Mesodermal cell (in vitro differentiated cells): ENCODE measurements at regions not wholly inside any gene's neighbourhood (a gene's known extent, or its start where the extent isn't known, plus 50 kb on each side); places are given as distances from the start of the nearest gene placed in this dataset.

Experiments
- H3K27ac ChIP-seq: 2 replicates; pipeline ENCODE4 v1.7.0; 2013; ENCODE audit warnings: mild to moderate bottlenecking, low read depth, low read length, moderate library complexity; ENCODE audit not compliant: severe bottlenecking
- H3K36me3 ChIP-seq: 2 replicates; pipeline ENCODE4 v1.7.1; 2013; ENCODE audit warnings: mild to moderate bottlenecking, low read length, moderate library complexity; ENCODE audit not compliant: control insufficient read depth, insufficient read depth
- H3K4me1 ChIP-seq: one replicate; pipeline ENCODE4 v1.7.1; 2013; ENCODE audit warnings: mild to moderate bottlenecking, low read length; ENCODE audit not compliant: insufficient read depth, control insufficient read depth, poor library complexity, severe bottlenecking
- H3K4me3 ChIP-seq: 2 replicates; pipeline ENCODE4 v1.7.0; 2013; ENCODE audit warnings: low read length, control low read depth, mild to moderate bottlenecking; ENCODE audit not compliant: insufficient read depth, poor library complexity, severe bottlenecking; ENCODE audit errors: extremely low read depth
- H3K9me3 ChIP-seq: 2 replicates; pipeline ENCODE4 v1.7.1; 2013; ENCODE audit warnings: mild to moderate bottlenecking, low read length, moderate library complexity; ENCODE audit not compliant: control insufficient read depth
- WGBS, 2 experiments: methylation state at CpG; one replicate each; pipeline ENCODE4 v1.1.5; 2013; ENCODE audit warnings: missing lambda C conversion rate in 2 of 2; ENCODE audit not compliant: insufficient coverage in 2 of 2; 5-methylcytosine and 5-hydroxymethylcytosine counted together

- 100% methylated on average over 1 of the region's 1 CpG; no CpG with 5 or more reads in 1 of the 2 experiments for whole genome bisulfite sequencing, 2 experiments
- Histone ChIP-seq H3K9me3 (no peaks in the 10 kb centered on the region), H3K36me3 (no peaks in the 10 kb centered on the region)
Observed at GRCh38 chr2:59703796-59704195, 849.7 kb downstream of the BCL11A start.

DNA sequence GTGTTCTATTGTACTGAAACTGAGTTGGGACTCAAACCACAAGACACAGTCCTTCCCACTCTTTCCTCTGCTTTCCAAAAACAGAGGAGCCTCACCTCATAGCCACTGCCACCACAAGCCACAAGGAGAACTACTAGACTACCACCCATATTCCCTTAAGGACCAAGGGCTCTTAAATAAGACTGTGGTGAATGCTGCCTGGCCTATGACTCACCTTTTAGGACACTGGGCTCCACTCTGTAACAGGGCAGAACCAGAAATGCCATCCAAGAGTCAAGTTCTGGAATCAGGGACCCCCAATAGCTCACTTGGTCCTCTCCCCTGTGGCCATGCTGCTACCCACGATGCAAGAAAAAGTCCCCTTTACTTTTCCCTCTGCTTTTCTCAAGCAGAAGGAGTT lies 851.4 kb downstream of the BCL11A start:
- H3K4me1 ChIP-seq, result no peaks in the 10 kb centered on the region
- H3K36me3 ChIP-seq, result no peaks in the 10 kb centered on the region
- H3K4me3 ChIP-seq, result no peak overlapping the region
- no peaks in the 10 kb centered on the region for H3K9me3 ChIP-seq
- 80 to 91% methylated on average over 1 of the region's 1 CpG for WGBS, 2 experiments
- no peak overlapping the region for H3K27ac ChIP-seq

More at GRCh38 chr2:59703796-59704195, 849.7 kb downstream of the BCL11A start:
- Histone ChIP-seq H3K27ac (no peak overlapping the region), H3K4me3 (no peak overlapping the region), H3K4me1 (no peaks in the 10 kb centered on the region)

- Histone ChIP-seq H3K4me3 (no peak overlapping the region), H3K9me3 (no peaks in the 10 kb centered on the region), H3K4me1 (no peaks in the 10 kb centered on the region), H3K27ac (no peak overlapping the region), H3K36me3 (no peaks in the 10 kb centered on the region)
- 100% methylated on average over 3 of the region's 3 CpGs; no CpG with 5 or more reads in 1 of the 2 experiments for WGBS, 2 experiments
Observed at GRCh38 chr2:59701271-59701994, 852.0 kb downstream of the BCL11A start.

DNA sequence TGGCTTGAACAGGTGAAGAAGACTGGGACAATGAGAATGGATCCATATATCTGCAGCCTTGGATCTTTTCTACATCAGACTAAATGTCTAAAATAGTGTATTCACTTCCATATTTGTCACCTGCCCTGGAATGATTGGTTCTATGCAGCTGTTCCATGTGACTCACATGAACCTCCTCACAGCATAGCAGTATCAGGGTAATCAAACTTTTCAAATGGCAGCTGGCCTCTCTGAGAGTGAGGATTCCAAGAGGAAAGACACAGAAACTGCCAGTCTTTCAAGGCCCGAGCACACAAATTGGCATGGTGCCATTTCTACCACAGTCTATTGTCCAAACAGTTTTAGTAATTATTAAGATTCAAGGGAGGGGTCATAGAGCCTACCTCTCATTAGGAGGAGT lies 859.3 kb downstream of the BCL11A start:
- 83% methylated on average over 1 of the region's 1 CpG; no CpG with 5 or more reads in 1 of the 2 experiments for WGBS, 2 experiments
- H3K27ac ChIP-seq, result no peak overlapping the region
- no peaks in the 10 kb centered on the region for H3K9me3 ChIP-seq
- no peaks in the 10 kb centered on the region for H3K4me1 ChIP-seq
- H3K36me3 ChIP-seq, result no peaks in the 10 kb centered on the region
- no peak overlapping the region for H3K4me3 ChIP-seq

DNA sequence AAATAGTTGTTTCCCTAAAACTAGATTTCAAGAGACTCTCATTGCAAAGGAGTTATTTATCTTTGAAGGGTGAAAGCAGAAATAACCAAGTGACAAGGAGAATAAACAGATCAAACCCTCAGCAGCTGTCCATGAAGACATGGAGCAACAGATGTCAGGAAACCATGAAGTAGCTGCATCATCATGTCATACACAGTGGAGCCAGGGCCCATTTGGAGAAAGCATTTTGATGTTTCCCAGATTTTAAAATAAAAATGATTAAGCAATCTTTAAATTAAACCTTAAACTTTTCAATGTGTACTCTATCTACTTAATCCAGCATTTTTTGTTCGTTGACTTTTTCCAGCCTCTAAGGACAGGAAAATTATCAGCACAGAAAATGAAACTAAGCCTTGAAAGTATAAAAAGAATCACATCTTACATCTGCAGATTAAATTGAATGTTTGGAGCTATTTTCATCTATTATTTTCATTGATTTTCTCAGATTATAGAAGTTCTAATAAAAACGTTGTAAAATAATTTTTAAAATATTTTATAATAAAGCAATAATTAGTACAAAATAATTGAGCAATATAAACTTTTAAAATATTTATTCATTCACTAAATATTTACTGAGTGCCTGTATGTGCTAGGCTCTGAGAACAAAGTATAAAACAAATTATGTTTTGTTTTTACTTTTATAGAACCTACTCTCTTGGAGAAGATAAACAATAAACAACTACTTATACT lies 860.1 kb downstream of the BCL11A start:
- WGBS, 2 experiments, result no CpG with 5 or more reads among the region's 2 CpGs
- no peak overlapping the region for H3K4me3 ChIP-seq

GRCh38 chr2:59691518-59692190 lies 861.8 kb downstream of the BCL11A start:
- 71 to 100% methylated on average over 2 of the region's 3 CpGs for WGBS, 2 experiments

More for the DNA sequence above, 860.1 kb downstream of the BCL11A start:
- Histone ChIP-seq H3K27ac (no peak overlapping the region), H3K9me3 (no peaks in the 10 kb centered on the region), H3K36me3 (no peaks in the 10 kb centered on the region), H3K4me1 (no peaks in the 10 kb centered on the region)

DNA sequence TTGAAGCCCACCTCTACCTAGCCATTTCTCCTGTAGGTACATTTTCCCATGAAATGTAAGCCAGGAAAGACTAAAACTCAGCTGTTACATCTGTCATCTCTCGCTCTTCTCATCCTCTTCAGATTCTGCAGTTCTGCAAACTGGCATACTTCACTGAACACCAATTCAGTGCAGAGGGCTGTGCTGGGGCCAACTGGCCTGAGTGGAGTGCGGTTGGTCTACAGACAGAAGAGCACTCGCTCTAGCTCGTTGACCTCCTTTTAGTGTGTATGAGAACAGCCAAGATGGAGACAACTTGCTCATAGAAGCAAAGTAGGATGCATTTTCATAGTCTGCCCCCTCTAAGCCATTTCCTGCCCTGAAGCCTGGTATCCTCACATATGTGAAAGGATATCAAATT lies 862.6 kb downstream of the BCL11A start:
- no peaks in the 10 kb centered on the region for H3K36me3 ChIP-seq
- 85 to 100% methylated on average over 4 of the region's 4 CpGs for WGBS, 2 experiments
- H3K4me3 ChIP-seq, result no peak overlapping the region
- no peaks in the 10 kb centered on the region for H3K9me3 ChIP-seq
- H3K27ac ChIP-seq, result no peak overlapping the region
- no peaks in the 10 kb centered on the region for H3K4me1 ChIP-seq

More at GRCh38 chr2:59691518-59692190, 861.8 kb downstream of the BCL11A start:
- Histone ChIP-seq H3K4me1 (no peaks in the 10 kb centered on the region), H3K36me3 (no peaks in the 10 kb centered on the region), H3K27ac (no peak overlapping the region), H3K4me3 (no peak overlapping the region), H3K9me3 (no peaks in the 10 kb centered on the region)

GRCh38 chr2:59684771-59685166 lies 868.7 kb downstream of the BCL11A start:
- Histone ChIP-seq H3K27ac (no peak overlapping the region), H3K4me1 (no peaks in the 10 kb centered on the region), H3K36me3 (no peaks in the 10 kb centered on the region), H3K9me3 (no peaks in the 10 kb centered on the region), H3K4me3 (no peak overlapping the region)
- WGBS, 2 experiments, result 80% methylated on average over 1 of the region's 1 CpG; no CpG with 5 or more reads in 1 of the 2 experiments

GRCh38 chr2:59684116-59684770 lies 869.2 kb downstream of the BCL11A start:
- Histone ChIP-seq H3K4me3 (no peak overlapping the region), H3K36me3 (no peaks in the 10 kb centered on the region), H3K4me1 (no peaks in the 10 kb centered on the region), H3K27ac (no peak overlapping the region), H3K9me3 (no peaks in the 10 kb centered on the region)
- 57 to 100% methylated on average over 1 of the region's 4 CpGs for WGBS, 2 experiments

DNA sequence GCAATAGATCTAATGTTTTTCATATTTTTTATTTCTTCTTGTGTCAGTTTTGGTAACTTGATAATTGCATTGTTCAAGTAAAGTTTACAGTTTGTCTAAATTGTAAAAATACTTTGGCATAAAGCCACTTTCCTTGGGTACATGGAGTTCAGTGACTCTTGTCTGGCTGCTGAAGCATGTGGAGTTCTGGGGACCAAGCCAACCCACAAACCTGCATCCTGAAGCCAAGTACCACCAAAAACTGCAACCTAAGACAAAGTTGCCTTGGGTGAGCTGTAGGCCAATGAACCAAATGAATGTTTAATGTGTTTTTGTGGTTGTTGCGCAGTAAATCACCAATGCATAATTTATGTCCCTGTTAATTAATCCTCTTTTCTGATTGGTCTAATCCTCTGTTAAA lies 872.6 kb downstream of the BCL11A start:
- no CpG with 5 or more reads among the region's 1 CpG for WGBS, 2 experiments
- H3K4me1 ChIP-seq, result no peaks in the 10 kb centered on the region
- no peaks in the 10 kb centered on the region for H3K36me3 ChIP-seq
- H3K9me3 ChIP-seq, result no peaks in the 10 kb centered on the region
- H3K4me3 ChIP-seq, result no peak overlapping the region
- no peak overlapping the region for H3K27ac ChIP-seq
